NCI-H187 treated with DMSO at 0.1 percent for 48 hours (cell line): ENCODE measurements at regions not wholly inside any gene's neighbourhood (a gene's known extent, or its start where the extent isn't known, plus 50 kb on each side); places are given as distances from the start of the nearest gene placed in this dataset.

Experiments
- DNase-seq: peaks from one replicate; lab custom pipeline; 2025; lab: John Stamatoyannopoulos, UW

DNA sequence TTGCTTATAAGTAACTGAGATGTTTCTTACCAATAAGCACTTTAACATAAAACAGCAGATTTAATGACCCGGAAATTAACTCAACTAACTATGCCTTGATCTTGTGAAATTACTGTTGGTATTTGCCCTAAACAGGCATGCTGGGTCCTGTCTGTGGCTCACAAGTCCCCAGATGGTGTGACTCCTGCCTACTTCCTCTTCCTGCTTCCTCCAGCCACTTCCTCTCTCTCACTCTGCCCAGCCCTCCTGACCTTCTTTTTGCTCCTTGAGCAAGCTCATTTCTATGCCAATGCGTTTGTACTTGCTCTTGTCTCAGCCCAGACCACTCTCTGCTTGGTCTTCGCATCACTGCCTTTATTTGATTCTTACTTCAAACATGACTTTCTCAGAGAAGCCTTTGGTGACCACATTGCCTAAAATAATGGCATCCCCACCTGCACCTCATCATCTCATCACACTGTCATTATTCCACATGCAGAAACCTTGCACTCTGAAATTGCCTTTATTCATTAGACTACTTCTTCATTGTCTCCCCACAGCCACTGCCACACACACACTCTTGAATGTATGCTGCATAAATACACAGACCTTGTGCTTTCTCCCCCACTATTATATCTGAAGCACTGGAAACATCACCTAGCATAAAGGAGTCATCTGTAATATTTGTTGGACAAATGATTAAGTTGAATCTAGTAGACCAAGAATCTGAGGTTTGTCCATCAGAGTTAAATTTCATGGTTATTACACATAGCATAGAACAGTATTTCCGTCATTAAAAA lies 256.3 kb upstream of the SEMA6D start:
- DNase-seq = no peak

DNA sequence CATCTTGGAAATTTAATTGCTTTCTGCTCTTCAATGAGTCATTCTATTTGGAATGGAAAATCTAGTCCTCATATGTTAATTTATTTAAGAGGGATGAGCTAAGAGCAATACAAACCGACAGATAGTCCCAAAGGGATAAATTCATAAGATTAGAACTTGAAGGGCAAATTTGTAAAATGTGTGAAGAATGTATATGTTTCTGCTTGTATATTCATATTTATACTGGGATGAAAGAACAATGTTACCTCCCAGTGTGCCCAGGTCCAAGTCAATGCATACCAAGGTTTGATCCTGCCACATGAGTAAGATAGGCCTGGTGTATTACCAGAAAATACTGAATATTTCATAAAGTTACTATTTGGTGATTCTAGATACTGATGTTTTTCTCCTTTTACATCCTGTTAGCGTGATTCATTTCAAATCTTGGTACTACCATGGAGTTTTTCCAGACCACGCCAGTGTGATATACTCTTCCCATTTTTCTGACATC lies 255.6 kb upstream of the SEMA6D start:
- DNase-seq = no peak

DNA sequence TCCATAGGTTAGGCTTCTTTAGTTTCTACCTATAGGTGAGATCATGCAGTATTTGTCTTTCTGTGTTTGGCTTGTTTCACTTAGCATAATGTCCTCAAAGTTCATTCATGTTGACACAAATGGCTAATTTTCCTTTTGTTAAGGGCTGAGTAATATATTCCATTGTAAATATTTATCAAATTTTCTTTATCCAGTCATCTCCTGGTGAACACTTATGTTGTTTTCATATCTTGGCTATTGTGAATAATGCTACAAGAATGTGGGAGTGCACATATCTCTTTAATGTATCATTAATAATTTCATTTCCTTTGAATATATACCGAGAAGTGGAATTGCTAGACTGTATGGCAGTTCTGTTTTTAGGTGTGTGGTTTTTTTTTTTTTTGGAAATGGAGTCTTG lies 250.9 kb upstream of the SEMA6D start:
- DNase-seq = no peak

DNA sequence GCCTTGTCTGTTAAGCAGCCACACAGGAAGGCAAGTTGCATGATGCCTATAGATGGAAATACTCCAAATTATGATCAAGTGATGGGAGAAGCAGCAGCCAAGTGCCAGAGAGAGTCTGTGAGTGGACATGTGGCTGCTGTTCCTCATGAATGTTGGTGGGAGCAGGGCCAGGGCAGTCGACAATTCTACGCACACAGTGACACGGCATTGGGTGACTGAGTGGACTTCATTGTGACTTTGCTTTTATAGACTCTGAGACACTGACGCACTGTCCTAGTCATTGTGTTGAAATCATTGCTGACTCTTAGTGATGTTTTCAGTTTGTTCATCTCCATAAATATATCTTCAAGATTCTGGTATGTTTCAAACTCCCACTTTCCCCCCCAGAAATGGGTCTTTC lies 246.3 kb upstream of the SEMA6D start:
- DNase-seq = no peak

DNA sequence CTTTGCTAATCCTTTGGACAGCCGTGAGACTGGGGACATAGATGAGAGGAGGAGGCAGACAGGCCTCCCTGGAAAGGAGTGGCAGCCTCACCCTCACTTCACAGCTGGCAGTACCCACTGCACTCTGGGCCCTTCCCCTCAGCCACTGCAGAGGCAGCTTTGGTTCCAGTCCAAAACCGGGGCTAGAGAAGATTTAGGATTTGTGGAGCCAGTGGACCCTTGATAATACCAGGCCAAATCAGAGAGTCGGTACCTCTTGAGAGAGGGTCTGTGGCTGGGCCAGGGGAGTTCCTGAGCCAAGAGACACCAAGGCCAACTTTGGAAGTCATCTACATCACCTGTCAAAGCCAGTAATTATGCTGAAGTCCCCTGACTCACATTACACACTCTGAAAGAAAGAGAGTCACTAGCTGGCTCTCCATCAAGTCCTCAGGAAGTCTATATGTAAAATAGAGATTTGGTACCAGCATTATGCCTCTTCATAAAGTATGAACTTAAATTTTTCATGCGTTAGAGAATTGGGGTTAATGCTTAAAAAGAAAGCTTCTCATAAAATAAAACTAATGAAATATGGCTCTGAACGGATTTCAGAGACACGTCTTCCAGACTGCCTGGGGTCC lies 244.1 kb upstream of the SEMA6D start:
- no peak for DNase-seq

DNA sequence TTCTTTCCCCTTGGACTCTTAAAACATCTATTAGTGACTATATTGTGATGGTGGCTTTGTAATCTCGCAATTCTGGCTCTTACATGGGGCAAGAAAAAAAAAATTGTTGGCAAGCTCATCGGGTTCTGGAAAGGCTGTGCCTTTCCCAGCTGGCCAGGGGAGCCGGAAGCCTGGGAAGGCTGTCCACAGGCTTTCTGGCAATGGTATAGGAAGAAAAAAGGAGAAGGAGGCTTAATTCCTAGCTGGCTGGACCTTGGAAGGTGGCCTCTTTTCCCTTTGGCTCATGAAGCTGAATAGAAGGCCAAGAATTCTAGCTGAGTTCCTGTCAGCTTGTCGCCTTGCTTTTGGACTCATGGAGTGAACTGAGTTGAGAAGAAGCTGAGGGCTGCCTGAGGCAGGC lies 243.5 kb upstream of the SEMA6D start:
- no peak for DNase-seq

DNA sequence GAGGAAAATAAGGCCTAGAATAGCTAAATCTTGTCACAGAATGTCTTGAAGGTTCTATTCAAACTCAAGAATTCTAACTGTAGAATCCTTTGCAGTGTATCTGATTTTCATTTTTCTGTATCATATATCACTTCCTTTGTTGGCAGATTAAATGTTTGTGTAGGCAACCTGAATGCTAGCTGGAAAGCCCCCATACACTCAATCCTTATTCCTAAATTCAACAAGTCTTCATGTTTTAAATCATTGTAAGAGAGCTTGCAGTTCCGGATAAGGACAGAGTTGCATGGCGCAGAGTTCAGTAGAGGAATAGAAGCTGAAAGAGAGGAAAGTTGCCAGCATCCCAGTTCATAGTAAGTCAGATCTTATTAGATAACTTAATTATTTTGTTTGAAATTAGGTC lies 242.0 kb upstream of the SEMA6D start:
- no peak for DNase-seq

DNA sequence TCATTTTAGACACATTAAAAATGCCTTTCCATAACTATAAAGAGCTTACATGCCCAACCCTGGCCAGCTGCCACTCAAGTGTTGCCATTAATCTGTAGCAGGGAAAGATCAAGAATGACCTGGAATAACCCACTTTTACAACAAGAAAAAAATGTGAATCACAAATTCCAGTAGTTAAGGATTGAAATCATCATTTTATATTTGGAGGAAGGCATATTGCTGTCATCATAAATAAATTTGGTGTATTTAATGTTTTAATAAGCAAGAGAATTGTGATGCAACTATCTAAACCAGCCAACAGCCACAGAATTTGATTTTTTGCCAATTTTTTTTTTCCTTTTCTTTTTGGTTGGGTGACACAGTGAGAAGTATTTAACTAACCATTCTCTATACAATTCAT lies 240.0 kb upstream of the SEMA6D start:
- no peak for DNase-seq

DNA sequence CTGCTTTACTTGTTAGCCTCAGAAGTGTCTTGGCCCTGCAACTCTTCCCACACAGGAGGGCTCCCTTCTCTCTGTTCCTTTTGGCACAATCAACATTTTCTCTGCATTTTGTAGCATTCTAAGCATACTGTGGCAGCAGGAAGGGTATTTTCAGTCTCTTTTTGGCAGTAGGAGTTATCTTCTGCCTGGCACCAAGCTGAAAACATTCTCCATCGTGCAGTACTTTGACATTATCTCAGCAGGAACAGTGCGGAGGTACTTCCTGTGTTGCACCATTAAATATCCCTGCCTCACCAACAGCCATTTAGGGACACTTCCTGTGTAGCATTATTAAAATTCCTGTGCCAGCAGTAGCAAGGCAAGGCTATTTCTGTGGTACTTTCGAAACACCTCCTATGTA lies 233.2 kb upstream of the SEMA6D start:
- DNase-seq = no peak

DNA sequence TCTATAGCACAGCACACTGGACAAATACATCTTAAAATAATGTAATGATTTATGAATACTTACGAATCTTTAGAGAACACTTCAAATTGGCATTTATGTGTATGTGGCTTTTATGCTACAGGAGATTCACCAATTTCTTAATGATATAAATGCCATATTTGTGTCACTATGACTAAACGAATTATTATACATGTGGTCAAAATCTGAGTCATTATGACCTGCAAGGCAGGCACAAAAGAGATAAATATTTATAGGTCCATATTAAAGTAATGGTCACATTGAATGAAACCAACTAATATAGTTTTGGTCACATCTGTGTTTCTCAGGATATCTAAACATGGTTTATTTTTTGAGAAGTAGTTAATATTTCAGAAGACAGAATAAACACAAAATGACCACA lies 232.3 kb upstream of the SEMA6D start:
- DNase-seq = no peak

DNA sequence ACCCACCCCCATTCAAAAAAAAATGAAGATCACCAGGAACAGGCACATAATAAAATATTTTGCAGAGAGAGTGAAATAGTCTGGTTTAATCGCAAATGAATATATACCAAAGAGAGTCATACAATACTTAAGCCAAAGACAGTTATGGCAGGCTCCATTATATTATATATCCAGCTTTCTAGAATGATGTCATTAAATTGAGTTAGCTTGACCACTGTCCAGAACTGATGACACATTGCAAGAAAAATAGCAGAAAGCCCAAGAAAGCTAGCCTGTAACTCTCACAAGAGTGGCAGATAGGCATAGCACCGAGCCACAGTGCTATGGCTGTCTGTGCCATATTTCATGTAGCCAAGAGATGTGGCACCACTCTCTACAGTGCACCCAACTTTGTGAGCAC lies 231.9 kb upstream of the SEMA6D start:
- no peak for DNase-seq

DNA sequence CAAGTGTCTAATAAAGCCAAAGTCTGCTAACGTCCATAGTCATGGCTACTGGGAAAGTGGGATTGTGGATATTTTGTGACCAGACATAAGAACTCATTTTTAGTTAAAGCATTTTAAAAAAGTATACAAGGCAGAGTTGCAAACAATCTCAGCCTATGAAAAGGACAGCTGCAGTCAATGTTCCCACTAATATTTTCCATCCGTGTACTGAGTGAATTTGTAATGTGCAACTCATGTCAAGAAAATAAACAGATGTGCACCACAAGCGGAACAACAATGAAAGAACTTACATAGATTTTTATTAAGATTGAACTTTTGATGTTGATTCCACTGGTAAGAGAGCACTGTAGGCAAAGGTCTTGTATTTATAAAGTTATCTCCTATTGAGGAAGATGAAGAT lies 231.3 kb upstream of the SEMA6D start:
- no peak for DNase-seq

DNA sequence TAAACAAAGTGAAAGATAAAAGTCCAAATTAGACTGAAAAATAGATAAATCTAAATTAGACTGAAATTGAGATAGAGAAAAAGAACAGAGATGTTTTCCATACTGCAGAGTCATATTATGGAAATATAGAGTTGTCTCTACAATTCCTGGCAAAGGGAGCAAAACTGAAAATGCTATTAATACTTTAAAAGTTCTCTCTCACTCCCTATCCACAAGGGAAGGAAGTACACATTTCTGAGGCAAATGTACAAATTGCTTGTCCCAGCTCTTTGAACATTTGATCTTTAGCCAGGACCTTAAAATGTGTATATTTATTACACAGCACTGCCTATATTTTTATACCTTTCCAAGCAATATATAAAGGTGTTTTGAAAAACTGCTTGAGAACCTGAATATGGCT lies 225.1 kb upstream of the SEMA6D start:
- no peak for DNase-seq

DNA sequence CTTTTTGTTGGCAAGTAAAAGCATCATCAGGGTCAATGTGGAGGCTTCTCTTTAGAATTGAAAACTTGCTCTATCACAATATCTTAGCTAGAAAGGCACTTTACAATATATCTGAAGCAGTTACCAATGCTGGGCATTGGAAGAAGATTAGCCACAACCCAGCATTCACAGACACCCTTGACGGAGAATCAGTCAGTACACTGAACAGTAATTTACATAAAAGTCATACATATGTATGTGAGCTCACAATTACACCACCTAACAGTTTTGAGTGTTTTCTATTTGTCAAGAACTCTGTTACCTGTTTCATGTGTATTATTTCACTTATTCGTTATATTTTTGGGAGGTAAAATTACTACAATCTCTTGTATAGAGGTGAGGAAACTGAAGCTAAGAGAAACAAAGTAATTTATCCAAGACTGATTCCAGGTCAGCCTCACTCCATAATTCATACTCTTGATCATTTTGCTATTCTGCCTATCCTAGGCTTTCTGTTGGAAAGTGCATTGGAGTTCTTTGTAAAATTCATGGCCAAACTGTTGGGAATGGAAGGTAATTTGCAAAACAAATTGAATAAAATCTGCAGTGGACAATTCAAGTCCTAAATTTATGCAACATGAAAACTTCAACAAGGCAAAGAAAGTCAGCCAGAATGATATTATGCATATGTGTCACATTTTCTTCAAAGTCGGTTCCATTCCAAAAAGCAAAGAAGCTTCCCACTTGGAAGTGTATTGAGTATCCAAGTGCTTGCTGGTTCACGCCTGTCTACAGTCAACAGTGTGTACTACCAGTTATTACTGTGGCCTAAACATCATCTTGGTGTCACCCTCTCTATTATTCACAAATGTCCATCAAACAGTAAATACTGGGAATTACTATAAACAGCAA lies 223.7 kb upstream of the SEMA6D start:
- DNase-seq = no peak

DNA sequence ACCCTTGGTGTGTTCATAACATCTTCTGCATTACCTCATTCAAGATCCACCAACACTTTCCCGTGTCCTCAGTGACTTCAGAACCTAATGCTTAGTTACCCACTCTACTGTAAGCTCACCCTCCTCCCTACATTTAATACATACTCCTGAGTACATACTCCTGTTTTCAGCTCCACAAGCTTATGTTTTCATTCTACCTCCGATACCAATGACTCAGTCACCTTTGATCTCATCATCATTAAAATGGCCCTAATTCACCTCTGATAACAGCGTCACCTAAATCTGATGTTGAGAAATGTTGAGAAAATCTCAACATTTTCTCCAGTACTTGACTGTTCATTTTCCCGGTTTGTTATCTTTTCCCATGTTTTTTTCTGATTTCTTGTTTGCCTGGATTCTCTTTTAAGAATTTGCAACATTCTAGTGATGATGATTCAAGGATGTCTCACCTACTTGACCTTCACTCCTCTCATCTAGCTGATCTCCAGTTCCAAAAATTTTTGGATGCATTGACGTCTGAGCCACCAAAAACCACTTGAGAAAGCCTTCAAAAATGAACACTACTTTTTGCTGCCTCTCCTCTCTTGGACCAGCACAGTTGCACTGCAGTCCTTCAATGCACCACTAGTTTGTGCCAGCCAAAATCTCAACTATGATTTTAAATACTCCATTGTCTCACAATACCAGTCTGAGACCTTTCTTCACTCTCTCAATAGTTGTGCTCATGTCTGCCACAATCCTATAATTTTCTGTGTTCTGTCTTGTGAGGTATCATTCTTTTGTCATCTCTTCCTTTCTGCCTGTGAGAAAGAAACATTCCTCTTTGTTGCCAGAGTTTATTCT lies 220.7 kb upstream of the SEMA6D start:
- DNase-seq = no peak

DNA sequence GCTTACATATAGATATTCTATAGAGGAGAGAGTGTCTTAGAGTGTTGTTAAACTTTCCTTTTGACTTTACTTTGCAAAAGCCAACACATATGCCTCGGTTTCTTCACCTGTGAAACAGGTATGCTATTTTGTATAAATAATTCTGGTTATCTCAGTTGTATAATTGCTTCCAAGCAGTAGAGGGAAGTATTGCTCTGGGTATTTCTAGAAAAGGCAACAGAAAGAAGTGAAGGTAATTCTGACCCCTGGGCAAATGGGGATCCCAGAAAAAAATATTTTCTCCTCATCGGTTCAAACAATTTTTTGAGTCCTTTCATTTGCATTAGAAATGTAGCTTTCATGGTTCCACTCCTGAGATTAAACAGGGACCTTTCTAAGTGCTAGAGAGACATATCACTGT lies 216.5 kb upstream of the SEMA6D start:
- DNase-seq = no peak

DNA sequence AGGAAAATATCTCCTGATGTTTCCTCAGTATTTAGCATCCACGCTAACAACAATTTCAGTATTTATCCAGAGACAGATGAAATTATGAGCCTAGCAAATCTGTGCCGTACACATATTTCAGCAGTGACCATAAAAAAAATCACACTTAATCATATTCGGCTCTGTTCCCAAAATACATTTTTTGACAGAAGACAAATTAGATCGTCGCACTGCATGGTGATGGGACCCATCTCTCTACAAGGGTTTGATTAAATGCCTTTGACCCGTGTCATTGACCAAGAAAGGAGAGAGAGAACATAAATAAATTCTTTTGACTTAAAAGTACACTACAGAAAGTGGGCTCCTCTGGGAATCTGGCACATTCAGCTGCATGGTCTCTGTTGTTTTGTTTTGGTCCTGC lies 215.3 kb upstream of the SEMA6D start:
- no peak for DNase-seq

DNA sequence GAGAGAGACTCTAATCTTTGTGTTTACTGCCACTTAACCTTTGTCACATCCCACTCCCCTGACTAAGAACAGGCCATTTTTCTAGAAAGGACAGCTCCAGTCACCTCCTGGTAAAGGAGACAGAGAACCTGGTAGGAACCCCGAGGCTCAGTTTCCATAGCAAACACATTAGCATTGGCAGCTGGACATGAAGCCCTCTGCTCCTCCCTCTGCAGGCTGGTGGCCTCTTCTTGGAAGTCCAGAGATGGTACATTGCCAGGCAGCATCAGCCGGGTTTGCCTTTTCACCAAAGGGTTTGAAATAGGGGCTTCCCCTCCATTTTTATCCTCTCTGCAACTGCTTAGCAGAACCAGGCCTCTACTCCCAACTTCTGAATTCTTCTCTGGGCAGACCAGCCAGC lies 213.4 kb upstream of the SEMA6D start:
- no peak for DNase-seq

DNA sequence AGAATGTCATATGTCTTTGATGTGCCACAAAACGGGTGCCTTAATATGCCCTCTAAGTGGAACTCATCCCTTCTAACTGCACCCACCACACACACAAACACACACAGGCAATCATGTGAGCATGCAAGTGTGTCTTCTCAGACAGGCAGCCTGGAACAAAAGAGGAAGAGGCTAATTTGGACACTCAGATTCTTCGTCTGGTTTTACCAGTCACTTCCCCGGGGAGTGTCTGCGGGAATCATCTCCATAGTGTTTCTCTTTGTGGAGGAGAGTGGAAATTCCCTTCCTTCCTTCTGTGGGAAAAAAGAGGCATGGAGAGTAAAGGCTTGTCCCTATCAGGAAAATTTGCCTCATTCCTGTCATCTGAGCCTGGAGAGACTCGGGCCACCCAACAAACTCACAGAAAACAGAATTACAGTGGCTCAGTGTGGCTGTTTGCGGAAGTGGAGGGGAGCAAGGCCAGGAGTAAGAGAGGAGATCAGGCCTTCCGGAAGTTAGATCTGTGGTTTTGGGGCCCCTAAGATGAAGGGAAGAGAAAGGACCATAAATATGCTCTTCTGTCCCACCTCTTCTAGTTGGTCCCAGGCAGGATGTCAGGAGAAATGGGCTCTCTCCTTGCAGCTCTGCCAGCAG lies 212.6 kb upstream of the SEMA6D start:
- DNase-seq = no peak

DNA sequence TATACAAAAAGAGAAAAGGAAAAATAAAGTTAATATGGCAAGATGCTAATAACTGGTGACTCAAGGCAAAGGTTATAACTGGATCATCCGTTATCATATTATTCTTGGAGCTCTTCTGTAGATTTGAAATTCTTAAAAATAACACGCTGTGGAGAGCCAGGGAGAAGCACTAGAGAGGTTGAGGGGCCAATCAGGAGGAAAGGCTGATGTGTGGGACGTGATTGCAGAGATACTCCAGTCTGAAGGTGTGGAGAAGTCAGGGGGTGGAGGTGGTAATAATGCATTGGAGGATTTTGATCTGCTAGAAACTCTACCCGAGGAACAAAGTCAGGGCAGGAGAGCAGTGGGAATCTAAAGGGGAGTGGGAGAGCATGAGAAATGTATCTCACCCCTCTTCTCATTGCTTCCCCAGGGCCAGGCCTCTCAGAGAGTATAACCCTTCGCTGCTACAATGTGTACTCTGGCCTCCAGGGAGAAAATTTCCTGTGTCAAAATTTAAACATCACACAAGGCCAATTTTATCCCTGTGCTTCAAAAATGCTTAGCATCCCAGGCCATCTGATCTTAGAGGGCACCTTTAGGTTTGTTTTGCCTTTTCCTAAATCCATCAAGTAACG lies 211.5 kb upstream of the SEMA6D start:
- DNase-seq = no peak
